ENCODE measurements at regions not wholly inside any gene's neighbourhood (a gene's known extent, or its start where the extent isn't known, plus 50 kb on each side); places are given as distances from the start of the nearest gene placed in this dataset.

DNA sequence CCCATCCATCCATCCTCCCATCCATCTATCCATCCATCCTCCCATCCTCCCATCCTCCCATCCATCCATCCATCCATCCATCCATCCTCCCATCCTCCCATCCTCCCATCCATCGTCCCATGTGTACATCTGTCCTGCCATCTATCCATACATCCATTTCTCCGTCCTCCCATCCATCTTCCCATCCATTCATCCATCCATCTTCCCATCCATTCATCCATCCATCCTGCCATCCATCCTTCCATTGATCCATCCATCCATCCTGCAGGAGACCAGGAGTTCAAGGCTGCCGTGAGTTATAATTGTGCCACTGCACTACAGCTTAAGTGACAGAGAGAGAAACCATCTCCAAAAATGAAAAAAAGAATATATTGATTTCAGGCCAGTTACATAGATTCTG is 356.5 kb downstream of the CDH26 start:
- TF ChIP-seq, protein P1, sequence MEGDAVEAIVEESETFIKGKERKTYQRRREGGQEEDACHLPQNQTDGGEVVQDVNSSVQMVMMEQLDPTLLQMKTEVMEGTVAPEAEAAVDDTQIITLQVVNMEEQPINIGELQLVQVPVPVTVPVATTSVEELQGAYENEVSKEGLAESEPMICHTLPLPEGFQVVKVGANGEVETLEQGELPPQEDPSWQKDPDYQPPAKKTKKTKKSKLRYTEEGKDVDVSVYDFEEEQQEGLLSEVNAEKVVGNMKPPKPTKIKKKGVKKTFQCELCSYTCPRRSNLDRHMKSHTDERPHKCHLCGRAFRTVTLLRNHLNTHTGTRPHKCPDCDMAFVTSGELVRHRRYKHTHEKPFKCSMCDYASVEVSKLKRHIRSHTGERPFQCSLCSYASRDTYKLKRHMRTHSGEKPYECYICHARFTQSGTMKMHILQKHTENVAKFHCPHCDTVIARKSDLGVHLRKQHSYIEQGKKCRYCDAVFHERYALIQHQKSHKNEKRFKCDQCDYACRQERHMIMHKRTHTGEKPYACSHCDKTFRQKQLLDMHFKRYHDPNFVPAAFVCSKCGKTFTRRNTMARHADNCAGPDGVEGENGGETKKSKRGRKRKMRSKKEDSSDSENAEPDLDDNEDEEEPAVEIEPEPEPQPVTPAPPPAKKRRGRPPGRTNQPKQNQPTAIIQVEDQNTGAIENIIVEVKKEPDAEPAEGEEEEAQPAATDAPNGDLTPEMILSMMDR (conservative IDR thresholded peaks at IDR 0.05; ENCODE audit: low read length), result no peak
- no peak for TF ChIP-seq EZH2phosphoT487 (IDR thresholded peaks at IDR 0.05; ENCODE audit: borderline replicate concordance, low read depth, low read length)

Data from OCI-LY7 (cell line).